ENCODE measurements at regions not wholly inside any gene's neighbourhood (a gene's known extent, or its start where the extent isn't known, plus 50 kb on each side); places are given as distances from the start of the nearest gene placed in this dataset.

DNA sequence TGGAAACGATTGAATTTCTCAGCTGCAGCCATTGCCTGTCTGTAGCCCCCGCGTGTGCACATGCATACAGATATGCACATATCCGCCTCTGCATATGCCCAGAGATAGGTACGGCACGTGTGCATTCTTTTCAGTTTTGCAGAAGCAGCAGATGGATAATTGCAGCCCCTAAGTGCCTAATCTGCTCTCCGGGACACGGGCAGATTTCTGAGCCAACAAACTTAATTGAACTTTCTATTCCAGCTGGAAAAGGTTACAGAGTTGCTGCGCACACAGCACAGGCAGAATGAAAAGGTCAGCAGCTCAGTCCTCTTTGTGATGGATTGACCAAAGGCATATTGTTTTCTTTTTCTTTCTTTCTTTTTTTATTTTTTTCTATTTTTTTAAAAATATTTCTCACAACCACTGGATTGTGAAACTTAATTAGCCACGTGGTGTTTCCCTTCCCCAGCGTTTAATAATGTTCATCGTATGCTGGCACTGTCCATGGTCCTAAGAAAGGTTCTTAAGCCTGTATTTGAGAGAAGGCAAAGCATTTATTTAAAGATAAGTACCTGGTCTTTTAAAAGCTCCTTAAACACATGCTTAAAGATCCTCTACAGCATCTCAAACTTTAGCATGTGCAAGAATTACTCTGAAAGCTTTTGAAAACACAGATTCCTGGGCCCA, 270.2 kb upstream of the BRINP1 start:
- DNase-seq (ENCODE audit: low spot score), result no peak

DNA sequence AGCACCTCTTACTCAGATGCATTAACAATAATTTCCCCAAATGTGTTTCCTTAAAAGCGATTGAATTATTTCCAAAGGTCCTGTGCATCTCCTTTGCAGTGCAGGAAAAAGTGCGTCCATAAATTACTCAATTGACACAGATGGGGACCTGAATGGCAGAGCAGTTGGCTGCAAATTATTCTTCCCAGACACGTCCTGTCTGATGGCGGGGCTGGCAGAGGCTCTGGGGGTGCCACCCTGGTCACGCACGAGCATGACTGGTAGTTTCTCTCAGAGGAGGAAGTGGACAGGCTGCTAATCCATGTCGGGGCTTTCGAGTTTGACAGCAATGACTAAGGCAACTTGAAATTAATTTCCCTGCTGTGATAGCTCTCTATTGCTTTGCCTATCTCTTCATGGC, 264.8 kb upstream of the BRINP1 start:
- DNase-seq (ENCODE audit: low spot score), result no peak

DNA sequence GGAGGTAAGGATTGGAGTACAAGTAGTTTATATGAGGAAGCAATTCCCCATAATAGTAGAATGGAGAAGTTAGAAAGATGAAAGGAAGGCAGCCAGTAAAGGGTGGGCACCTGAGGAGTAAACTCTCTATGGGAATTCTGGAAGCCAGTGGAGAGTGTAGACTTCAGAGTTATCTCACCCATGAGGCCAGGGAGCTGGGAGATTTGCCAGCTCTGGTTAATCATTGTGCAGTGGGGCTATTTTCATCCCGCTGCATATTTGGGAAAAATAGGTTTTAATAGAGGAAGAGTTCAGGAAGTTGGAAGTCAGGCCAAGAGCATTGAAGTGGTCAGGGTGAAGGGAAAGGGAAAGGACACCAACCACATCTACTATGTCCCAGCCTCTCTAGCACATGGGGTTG, 242.3 kb upstream of the BRINP1 start:
- no peak for DNase-seq (ENCODE audit: low spot score)

DNA sequence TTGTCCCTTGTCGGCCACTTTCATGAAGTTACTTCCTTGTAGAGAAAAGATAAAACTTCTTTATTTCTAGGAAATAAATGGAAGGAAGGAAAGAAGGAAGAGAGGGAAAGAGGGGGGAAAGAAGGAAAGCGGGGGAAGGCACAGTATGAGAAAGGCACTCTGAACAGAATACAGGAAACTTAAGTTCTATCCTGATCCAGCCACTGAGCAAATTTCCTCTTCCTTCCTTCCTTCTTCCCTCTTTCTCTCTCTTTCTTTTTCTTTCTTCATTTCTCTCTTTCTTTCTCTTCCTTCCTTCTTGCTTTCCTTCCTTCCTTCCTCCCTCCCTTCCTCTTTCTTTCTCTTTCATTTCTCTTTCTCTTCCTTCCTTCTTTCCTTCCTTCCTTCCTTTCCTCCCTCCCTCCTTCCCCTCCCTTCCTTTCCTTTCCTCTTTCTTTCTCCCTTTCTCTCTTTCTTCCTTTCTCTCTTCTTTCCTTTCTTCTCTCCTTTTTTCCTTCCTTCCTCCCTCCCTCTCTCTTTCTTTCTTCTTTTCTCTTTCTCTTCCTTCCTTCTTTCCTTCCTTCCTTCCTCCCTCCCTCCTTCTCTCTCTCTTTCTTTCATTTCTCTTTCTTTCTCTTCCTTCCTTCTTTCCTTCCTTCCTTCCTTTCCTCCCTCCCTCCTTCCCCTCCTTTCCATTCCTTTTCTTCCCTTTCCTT, 240.2 kb upstream of the BRINP1 start:
- no peak for DNase-seq (ENCODE audit: low spot score)

DNA sequence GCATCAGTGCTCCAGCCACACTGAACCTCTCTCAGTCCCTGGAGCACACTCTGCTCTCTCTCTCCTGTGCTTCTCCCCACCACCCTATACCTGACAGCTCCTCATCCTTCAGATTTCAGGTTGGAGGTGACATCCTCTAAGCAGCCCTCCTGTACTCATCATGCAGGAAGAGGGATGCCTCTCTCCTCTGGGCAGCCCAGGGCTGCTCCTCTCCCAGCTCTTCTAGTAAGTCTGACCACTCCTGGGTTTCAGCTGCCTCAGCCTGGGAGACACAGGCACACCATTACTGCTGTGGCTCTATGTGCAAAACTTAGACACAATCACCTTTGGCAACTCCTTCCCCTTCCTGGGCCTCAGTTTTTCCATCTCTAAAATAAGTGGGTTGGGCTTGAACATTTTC, 232.4 kb upstream of the BRINP1 start:
- no peak for DNase-seq (ENCODE audit: low spot score)

DNA sequence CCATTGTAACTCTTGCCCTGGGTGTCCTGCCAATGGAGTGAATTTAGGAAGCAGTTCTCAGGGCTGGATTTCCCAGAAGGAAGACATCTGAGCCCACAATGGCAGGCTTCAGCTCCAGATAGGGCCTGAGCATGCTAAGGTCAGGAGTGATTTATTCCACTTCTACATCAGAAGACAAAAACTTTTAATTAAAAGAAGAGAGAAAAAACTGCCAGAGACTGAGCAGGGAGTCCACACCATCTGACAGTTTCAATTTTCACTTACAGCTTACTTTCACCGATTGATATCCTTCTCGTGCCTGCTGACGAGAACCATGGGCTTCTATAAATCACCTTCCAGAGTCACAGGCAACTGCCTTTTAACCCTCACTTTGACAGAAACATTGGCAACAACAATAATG, 228.3 kb upstream of the BRINP1 start:
- DNase-seq (ENCODE audit: low spot score), result no peak

DNA sequence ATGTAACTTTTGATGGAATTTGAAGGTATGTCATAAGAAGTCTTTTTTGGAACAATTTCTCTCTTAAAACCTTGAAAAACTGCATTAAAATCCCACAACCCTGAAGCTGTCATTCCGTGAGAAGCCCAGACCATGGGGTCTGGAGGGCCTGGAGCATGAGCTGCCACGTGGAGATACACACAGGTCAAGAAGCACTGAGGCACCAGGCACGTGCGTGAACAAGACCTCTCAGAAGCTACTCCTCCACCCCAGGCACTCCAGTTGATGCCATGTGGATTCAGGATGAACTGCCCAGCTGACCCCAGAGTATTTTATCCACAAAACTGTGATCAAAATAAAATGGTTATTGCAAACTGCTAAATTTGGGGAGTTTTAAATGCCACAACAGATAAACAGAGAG, 227.5 kb upstream of the BRINP1 start:
- no peak for DNase-seq (ENCODE audit: low spot score)

DNA sequence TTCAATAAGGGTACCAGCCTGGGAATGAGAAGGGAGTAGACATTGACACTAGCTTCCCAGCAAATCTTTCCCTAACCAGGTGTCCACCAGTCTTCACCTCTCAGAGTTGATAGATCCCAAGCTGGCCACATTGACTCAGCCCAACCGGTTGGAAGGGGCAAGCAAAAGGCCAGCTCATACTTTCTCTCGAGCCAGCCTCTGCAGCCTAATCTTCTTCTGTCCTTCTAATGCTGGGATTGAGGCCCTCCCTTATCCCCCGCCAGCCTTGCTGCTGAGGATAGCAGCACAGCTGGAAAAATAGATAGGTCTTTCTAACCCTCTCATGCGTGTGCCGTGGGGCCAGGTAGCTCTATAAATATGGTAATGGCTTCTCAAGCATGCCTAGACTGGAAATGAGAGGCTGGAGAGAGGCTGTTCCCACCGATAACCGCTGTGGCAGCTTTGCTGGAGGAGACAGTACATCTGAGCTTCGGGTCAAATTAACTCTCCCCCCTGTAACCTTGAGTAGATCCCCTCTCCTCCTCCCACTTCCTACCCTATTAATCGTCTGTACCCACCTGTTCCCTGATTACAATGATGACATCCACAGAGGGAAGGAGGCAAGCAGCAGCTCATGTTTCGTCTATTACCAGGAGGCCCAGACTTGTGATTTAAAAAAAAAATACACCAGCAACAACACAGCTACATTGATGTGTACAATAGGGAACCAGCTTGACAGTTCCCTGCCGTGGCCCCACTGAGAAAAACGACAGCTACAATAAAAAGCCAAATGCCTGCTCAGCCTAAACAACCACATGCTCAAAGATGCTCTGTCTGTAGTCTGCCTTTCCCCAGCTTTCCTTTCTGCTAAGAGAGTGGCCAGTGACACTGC, 219.9 kb upstream of the BRINP1 start:
- DNase-seq (ENCODE audit: low spot score), result no peak

DNA sequence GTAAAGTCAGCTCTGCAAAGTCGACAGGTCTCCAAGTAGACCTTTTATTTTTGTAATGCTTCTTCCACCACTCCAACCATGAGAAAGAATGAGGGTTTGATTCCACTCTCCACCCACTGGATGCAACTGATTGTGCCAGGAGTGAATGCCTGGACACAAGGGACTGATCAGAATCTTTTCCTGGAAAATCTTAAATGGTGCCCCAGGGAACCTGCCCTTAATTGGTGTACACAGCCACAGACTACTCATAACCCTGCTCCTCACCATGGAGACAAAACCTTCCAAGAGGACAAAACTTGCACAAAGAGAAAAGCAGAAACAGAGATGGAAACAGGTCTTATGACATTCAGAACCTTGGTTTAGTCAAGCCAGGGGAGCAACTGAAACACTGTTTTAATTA, 208.6 kb upstream of the BRINP1 start:
- DNase-seq (ENCODE audit: low spot score), result no peak

DNA sequence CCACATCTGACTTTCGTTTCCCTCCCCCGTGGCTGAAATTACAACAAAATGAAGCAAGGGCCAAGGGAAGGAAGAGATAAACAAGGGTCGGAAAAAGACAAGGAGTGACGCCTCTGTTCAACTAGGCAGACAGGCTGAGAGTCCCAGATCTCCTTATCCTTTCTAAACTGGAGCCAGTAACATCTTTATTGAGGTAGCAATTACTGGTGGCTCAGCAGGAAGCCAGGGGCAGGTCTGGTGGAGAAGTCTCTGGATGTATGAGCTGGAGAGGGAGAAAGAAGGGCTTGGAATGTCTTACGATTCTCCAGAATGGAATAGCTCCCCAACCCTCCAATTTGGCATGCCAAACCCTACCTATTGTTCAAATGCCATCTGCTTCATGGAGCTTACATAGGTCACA, 190.8 kb upstream of the BRINP1 start:
- no peak for DNase-seq (ENCODE audit: low spot score)

DNA sequence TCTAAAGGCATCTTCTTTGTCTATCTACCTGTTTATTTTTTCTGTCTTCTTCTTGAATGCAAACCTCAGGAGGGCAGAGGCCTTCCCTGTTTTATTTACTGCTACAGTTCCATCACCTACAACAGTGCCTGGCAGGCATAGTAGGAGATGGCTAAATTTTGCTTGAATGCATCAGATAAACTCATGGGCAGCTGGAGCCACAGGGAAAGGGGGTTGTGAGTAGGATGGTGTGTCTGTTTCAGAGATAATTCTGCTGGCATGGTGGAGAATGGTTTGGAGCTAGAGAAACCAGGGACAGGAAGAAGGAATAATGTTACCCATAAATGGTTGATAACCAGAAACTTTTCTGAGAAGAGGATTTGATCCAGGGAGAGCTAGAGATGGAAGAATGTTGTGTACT, 189.8 kb upstream of the BRINP1 start:
- DNase-seq (ENCODE audit: low spot score), result no peak

DNA sequence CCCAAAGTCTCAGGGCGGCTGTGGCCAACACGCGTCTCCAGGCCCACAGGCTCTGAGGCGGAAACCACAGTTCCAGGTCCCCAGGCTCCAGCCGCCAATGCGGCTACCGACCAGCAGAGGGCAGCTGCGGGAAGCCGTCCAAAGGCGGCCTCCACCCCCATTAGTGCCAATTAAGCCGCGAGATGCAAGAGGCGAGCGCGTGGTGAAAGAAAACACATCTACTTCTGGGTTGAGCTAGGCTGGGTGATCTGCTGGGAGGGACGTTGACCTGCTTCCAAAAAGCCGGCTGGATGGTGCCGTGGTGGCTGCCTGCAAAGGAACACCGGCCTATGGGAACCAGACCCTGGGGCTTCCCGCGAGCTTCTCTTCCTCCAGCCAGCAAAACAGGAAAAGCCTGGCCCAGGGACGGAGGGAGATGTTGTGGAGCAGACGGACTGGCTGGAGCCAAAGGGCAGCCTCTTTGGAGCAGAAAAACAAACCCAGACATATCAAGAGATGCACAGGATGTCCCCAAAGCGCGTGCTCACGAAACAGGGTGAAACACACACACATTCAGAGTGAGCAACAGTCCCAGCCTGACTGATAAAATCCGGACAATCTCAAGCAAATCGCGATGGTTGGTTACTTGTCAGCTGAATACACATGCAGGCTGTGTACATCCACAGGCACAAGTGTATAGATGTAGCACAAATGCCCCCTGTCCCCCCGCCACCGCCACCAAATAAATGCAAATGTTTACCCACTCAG, 187.1 kb upstream of the BRINP1 start:
- peak; percentile 21 for DNase-seq (ENCODE audit: low spot score)

DNA sequence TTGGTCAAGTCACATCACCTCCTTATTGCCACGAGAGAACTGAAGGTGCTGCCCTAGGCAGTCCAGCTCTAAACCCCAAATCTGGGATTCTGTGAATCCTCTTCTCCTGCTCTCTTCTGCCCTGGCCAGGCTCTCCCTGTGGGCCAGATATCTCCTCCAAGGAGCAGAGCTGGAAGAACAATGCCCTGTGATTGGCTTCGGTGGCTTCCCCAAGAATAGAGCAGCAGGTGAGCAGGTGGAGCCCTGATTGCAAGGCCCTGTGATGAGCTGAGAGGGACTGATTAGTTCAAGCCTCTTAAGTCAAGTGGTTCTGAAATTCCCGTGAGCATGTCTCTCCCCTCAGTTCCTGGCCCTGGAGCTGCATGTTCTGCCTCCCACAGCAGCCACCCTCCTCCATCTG, 175.3 kb upstream of the BRINP1 start:
- DNase-seq (ENCODE audit: low spot score), result no peak

DNA sequence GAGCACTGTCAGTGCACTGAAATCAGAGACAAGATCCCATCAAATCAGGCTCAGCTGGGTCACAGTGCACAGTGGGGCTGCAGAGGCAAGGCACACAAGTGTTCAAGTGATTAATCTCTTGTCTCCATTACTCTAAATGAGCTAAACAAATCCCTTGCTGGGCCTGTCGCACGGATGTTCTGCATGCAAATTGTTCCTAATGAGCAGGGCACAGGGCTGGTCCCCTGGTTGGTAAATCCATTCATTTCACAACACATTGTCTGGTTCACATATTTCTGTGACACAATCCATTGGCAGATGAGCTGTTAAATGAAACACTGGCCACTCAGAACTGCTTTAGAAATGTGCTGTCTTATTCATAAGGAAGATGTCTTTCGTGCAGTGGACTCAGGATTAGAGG, 167.9 kb upstream of the BRINP1 start:
- DNase-seq (ENCODE audit: low spot score), result no peak

DNA sequence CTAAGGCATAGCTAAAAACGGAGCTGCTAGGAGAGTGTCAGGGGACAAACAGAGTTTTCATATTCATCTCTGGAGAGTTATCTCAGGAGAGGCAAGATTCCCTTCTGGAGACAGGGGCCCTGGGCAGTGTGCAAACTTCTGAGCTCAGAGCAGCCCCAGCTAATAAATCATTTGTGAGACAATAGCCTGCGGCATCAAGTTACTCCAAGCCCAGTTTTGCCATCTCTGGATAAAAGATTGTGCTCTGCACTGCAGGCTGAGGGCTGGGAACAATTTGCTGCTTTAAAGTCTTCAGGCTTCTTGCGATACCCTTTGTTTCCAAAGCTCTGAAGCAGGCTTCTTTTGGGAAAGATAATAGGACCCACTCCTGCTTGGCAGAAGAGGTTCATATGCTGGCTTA, 164.3 kb upstream of the BRINP1 start:
- DNase-seq (ENCODE audit: low spot score), result no peak

DNA sequence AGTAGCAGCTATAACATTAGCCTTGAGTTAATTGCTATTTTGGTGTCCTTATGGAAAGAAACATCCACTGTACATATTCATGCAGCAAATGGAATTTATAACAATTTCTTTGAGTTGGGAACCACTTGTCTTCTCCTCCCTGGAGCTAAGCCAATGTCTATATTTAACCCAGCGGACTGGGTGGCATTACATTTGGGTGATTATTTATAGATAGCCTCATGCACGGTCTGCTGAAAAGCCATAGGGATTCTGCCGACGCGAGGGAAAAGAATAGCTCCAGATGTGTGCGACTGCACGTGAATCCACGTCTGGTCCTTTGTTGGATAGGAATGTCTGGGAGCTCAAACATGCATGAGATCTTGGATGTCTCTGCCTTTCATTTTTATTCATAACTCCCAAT, 157.5 kb upstream of the BRINP1 start:
- DNase-seq (ENCODE audit: low spot score), result no peak

DNA sequence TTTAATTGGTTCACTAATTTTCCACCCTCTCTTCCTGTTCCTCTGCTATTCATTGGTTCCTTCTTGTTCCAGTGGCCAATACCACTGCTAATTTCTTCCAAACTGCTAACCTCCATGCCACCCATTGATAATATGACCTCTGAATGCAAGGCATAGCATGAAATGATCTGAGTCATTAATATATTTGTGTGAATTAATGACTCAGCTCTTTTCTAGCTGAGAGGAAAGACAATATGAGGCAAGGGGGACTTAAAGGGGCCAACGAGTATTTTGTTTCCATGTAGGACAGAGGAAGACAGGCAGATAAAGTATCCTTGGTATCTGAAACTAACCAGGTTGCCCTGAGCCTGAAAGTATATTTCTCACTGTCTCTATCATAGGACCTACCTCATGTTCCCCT, 154.3 kb upstream of the BRINP1 start:
- no peak for DNase-seq (ENCODE audit: low spot score)

DNA sequence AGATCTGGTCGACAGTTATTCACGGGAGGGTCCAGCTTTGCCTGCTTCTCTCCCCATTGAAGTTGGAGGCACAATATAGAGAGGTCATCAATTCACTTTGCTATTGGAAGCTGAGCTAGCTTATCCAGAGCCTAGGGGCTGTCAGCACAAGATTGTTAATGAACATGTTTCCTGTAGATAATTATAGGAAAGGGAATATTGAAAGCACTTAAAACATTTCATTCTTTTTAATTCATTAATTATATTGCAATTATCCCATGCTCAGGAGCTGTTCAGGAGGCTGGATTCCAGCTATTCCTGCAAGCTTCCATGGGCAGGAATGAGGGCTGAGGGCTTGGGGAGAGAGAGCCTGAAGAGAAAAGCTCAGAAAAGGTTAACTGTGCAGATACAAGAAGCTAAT, 153.1 kb upstream of the BRINP1 start:
- no peak for DNase-seq (ENCODE audit: low spot score)

DNA sequence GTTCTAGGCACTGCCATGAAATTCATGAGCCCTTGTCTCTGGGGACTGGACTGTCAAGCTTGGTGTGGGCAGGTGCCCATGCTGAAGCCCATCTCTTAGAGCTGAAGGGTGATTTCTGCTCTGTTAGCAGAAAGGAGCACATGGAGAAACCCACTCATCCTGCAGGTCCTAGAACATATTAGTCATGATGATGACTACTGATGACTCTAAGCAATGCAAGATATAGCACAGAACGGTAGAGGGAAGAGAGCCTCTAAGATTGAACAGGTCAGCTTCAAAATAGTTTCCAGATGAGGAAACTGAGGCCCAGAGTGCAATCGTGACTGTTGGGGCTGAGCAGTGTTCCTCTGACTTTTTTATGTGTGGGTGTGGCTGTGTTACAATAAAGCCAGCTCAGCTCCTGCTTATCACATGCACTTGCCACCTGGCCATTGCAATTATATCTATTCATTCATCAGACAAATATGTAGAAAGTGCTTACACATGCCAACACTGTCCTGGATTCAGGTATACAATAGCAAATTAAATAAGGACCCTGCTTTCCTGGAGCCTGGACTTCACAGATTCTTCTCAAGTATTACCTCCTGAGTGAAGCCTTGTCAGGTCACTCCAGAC, 140.2 kb upstream of the BRINP1 start:
- no peak for DNase-seq (ENCODE audit: low spot score)

DNA sequence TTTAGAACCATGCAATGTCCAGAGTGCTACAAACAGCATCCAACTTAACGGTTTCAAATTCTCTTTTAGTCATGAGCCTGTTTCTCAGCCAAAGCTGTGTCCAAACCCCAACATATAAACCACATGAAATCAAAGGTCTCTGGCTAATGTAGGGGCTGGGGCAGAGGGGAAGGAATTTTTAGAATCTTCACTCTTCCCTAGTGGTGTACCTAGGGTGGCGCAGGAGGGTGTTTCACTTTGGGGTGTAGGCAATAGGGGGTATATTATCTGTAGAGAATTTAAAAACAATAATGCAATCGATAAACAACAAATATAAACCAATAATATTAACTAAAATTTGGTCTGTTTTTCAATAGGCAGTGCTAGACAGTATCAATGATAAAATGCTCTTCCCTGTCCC, 132.1 kb upstream of the BRINP1 start:
- no peak for DNase-seq (ENCODE audit: low spot score)

DNA sequence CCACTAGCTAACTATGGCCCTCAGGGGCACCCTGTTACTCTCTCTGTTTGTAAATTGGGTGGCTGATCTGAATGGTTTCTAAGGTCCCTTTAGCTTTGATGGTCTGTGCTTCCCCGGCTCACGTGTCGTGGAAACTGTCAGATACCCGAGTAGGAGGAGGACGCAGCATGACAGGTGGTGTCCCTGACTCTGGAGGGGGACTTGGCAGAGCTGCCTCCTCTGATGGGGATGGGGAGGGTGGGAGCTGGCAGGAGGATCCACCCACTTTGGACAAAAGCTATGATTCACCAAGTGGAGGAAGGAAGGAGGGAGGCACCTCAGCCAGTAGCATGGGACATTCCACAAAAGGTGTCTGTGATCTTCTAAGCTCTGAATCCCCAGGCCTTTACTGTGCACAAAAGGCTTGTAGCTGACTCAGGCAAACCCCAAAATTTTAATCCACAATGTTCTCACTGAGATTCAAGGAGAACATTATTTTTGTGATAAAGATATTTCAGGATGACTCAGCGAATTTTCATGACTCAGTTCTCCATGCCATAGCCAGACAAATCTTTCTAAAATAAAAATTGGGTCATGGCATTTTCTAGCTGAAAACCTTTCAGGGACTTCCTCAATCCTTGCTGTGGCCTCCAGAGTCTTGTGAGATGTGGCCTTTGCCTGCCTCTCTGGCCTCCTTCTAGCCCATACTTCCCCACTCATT, 131.0 kb upstream of the BRINP1 start:
- no peak for DNase-seq (ENCODE audit: low spot score)

Measured in CD4-positive, alpha-beta T cell treated with Interleukin-15 for 4 hours (primary cell).